PC-9 (cell line): ENCODE measurements at regions not wholly inside any gene's neighbourhood (a gene's known extent, or its start where the extent isn't known, plus 50 kb on each side); places are given as distances from the start of the nearest gene placed in this dataset.

Experiments used
- BruUV-seq: library from RNA; stranded (reverse); fragments of 400-500 nt; replicated peaks from 2 replicates; lab custom pipeline; 2021; lab: Mats Ljungman, UMichigan
- CTCF ChIA-PET: fragments of 300-600 bp; sonication (Branson Sonifier 250); formaldehyde crosslinking; loops from one replicate; lab custom pipeline; 2022; ENCODE audit warnings: antibody characterized with exemption; lab: Charles Lee
- POLR2A ChIA-PET: fragments of 300-600 bp; sonication (Branson Sonifier 250); formaldehyde crosslinking; loops from one replicate; lab custom pipeline; 2022; ENCODE audit warnings: antibody characterized with exemption; ENCODE audit not compliant: unreplicated experiment; lab: Charles Lee
- DNase-seq, 2 experiments: peaks; one replicate each; pipeline versions ENCODE4 v3.0.0 to v3.0.0-alpha.2; 2015 to 2022; ENCODE audit warnings: mixed read lengths in 1 of 2
- H2AFZ ChIP-seq: fragments of 200-600 bp; sonication (generic); 2 replicates; pipeline ENCODE4 v1.8.1; 2017; ENCODE audit warnings: antibody characterized with exemption
- H3F3A ChIP-seq: fragments of 200-600 bp; sonication (generic); 2 replicates; pipeline ENCODE4 v1.8.1; 2017; ENCODE audit warnings: antibody characterized with exemption, mild to moderate bottlenecking, low read depth; ENCODE audit not compliant: insufficient read depth
- H3K27ac ChIP-seq: fragments of 200-600 bp; sonication (generic); 2 replicates; pipeline ENCODE4 v1.6.1; 2016; ENCODE audit warnings: mixed run types
- H3K27me3 ChIP-seq: fragments of 200-600 bp; sonication (generic); 2 replicates; pipeline ENCODE4 v1.6.1; 2016; ENCODE audit warnings: low read depth, mixed run types; ENCODE audit not compliant: insufficient read depth
- H3K36me3 ChIP-seq: fragments of 200-600 bp; sonication (generic); 2 replicates; pipeline ENCODE4 v1.6.1; 2016; ENCODE audit warnings: low read depth, mixed run types
- H3K4me1 ChIP-seq: fragments of 200-600 bp; sonication (generic); replicated peaks from 2 replicates; pipeline ENCODE4 v1.6.1; 2016; ENCODE audit warnings: mixed run types; ENCODE audit not compliant: insufficient read depth
- H3K4me2 ChIP-seq: fragments of 200-600 bp; sonication (generic); 2 replicates; pipeline ENCODE4 v1.6.1; 2017; ENCODE audit warnings: mixed run types
- H3K4me3 ChIP-seq: fragments of 200-600 bp; sonication (generic); 2 replicates; pipeline ENCODE4 v1.6.1; 2016; ENCODE audit warnings: mixed run types
- H3K79me2 ChIP-seq: fragments of 200-600 bp; sonication (generic); 2 replicates; pipeline ENCODE4 v1.6.1; 2017; ENCODE audit warnings: low read depth, mixed run types
- H3K9me2 ChIP-seq: fragments of 200-600 bp; sonication (generic); 2 replicates; pipeline ENCODE4 v1.8.1; 2017; ENCODE audit warnings: mild to moderate bottlenecking; ENCODE audit not compliant: insufficient read depth
- H3K9me3 ChIP-seq: fragments of 200-600 bp; sonication (generic); 2 replicates; pipeline ENCODE4 v1.8.1; 2016; ENCODE audit warnings: low read depth; ENCODE audit not compliant: insufficient read depth
- H4K20me1 ChIP-seq: fragments of 200-600 bp; sonication (generic); 2 replicates; pipeline ENCODE4 v1.8.1; 2017; ENCODE audit not compliant: insufficient read depth
- EZH2 ChIP-seq: fragments of 200-600 bp; sonication (generic); IDR thresholded peaks from 2 replicates; pipeline ENCODE4 v1.8.0; 2017; ENCODE audit warnings: antibody characterized with exemption, low read depth
- intact Hi-C: fragments of 100-400 bp; cut with micrococcal nuclease; formaldehyde crosslinking; loops from one replicate; pipeline ENCODE4 v1.10.0; 2022; ENCODE audit not compliant: unreplicated experiment
- TF ChIP-seq, protein P1 (sequence below): fragments of 200-600 bp; sonication (generic); conservative IDR thresholded peaks from 2 replicates; pipeline ENCODE4 v1.6.1; 2017; ENCODE audit warnings: mixed run types, antibody characterized with exemption, mild to moderate bottlenecking, moderate library complexity

DNA sequence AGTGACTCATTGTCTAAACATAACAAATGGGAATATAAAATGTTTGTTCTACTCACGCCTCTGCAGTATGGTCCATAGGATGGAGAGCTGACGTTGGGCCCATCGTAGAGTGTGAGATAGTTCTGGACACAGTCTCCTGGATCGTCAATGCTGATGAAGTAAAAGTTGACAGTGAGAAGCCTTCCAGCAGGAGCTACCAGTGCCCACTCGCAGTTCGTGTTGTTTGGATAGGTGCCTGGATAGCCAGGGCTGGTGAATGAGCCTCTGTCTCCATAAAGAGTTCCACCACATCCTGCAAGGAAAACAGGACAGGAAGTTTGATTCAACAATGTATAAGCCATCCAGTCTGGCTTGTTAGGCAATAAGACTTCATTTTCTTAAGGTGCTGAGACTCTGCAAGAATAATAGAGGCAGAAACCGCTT, 79.6 kb downstream of the OR13A1 start:
- Histone ChIP-seq H4K20me1 (no peaks in the 10 kb centered on the region), H3K4me1 (no peaks in the 10 kb centered on the region), H3K27me3 (no peaks in the 10 kb centered on the region), H3K9me3 (no peaks in the 10 kb centered on the region), H3F3A (no peaks in the 10 kb centered on the region), H3K27ac (no peak overlapping the region), H3K4me3 (no peak overlapping the region), H3K9me2 (no peaks in the 10 kb centered on the region), H2AFZ (no peak overlapping the region), H3K4me2 (no peak overlapping the region), H3K79me2 (no peaks in the 10 kb centered on the region), H3K36me3 (no peaks in the 10 kb centered on the region)
- no TSS peak for BruUV-seq
- ChIA-PET POLR2A (no interaction called here), CTCF (no interaction called here)
- intact Hi-C loops = loop anchor here (2.0 to 10.0 kb wide), 4 partner anchors 229 to 989 kb away; partner anchors contain the start of gene NCOA4
- DNase-seq = no peak
- TF ChIP-seq, protein P1, sequence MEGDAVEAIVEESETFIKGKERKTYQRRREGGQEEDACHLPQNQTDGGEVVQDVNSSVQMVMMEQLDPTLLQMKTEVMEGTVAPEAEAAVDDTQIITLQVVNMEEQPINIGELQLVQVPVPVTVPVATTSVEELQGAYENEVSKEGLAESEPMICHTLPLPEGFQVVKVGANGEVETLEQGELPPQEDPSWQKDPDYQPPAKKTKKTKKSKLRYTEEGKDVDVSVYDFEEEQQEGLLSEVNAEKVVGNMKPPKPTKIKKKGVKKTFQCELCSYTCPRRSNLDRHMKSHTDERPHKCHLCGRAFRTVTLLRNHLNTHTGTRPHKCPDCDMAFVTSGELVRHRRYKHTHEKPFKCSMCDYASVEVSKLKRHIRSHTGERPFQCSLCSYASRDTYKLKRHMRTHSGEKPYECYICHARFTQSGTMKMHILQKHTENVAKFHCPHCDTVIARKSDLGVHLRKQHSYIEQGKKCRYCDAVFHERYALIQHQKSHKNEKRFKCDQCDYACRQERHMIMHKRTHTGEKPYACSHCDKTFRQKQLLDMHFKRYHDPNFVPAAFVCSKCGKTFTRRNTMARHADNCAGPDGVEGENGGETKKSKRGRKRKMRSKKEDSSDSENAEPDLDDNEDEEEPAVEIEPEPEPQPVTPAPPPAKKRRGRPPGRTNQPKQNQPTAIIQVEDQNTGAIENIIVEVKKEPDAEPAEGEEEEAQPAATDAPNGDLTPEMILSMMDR = no peak
- TF ChIP-seq EZH2 = no peak

DNA sequence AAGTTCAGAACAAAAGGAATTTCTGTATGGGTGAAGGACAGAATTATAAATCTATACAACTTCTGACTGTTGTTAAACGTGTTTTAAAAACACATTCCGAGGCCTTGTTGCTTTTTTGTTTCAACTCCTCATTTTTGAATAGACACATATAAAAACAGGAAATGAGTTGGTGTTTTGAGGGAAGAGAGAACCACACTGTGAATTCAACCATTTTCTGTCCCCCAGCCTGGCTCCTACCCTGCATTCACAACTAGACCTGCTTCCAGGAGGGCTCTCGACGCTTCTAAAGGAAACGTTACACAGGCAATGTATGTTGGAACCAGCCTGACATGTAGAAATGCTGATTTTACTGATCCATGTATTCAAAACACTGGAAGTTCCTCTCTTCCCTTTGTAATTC, 76.5 kb downstream of the OR13A1 start:
- Histone ChIP-seq H3K9me2 (no peaks in the 10 kb centered on the region), H2AFZ (no peak overlapping the region), H3K4me1 (no peaks in the 10 kb centered on the region), H3K4me2 (no peak overlapping the region), H3K9me3 (no peaks in the 10 kb centered on the region), H3K27ac (no peak overlapping the region), H3K79me2 (no peaks in the 10 kb centered on the region), H3K4me3 (no peak overlapping the region), H3F3A (no peaks in the 10 kb centered on the region), H3K36me3 (no peaks in the 10 kb centered on the region), H4K20me1 (no peaks in the 10 kb centered on the region), H3K27me3 (no peaks in the 10 kb centered on the region)
- POLR2A ChIA-PET = no interaction called here
- TF ChIP-seq, protein P1 = no peak
- no peak for TF ChIP-seq EZH2
- CTCF ChIA-PET = no interaction called here
- no peak for DNase-seq
- intact Hi-C loops = loop anchor here (5.0 to 10.0 kb wide), 3 partner anchors 232 to 986 kb away; partner anchors contain the start of gene NCOA4
- BruUV-seq = no TSS peak

- no peaks in the 10 kb centered on the region for H3K9me3 ChIP-seq
- no peaks in the 10 kb centered on the region for H3K36me3 ChIP-seq
- no peaks in the 10 kb centered on the region for H3K4me1 ChIP-seq
- peaks cover 2% of the 10 kb centered on the region; the same call in 1 of the 2 replicates for H3K27me3 ChIP-seq
- CTCF ChIA-PET = no interaction called here
- H3K4me3 ChIP-seq = no peak overlapping the region
- no peaks in the 10 kb centered on the region for H4K20me1 ChIP-seq
- intact Hi-C loops = loop anchor here (5.0 to 10.0 kb wide), 3 partner anchors 232 to 985 kb away; partner anchors contain the start of gene NCOA4
- no peak for DNase-seq
- TF ChIP-seq, protein P1 = no peak
- TF ChIP-seq EZH2 = no peak
- POLR2A ChIA-PET = no interaction called here
- no peaks in the 10 kb centered on the region for H3K79me2 ChIP-seq
- BruUV-seq = no TSS peak
- H3F3A ChIP-seq = no peaks in the 10 kb centered on the region
- H2AFZ ChIP-seq = no peak overlapping the region
- no peak overlapping the region for H3K4me2 ChIP-seq
- H3K27ac ChIP-seq = no peak overlapping the region
- H3K9me2 ChIP-seq = no peaks in the 10 kb centered on the region
Observed at GRCh38 chr10:45239642-45240041, 75.8 kb downstream of the OR13A1 start.
